HepG2 (cell line): ENCODE measurements at regions not wholly inside any gene's neighbourhood (a gene's known extent, or its start where the extent isn't known, plus 50 kb on each side); places are given as distances from the start of the nearest gene placed in this dataset.

Source experiments
- ATAC-seq: fragments of 200-7000 bp; cut with Tn5 transposase; 3 replicates; pipeline ENCODE4 v1.9.1; 2020; ENCODE audit warnings: mild to moderate bottlenecking, moderate library complexity
- BruUV-seq: library from RNA; stranded (reverse); fragments of 400-500 nt; replicated peaks from 2 replicates; lab custom pipeline; 2021; lab: Mats Ljungman, UMichigan
- CTCF ChIA-PET: fragments of 300-600 bp; formaldehyde crosslinking; extraction: SDS; loops from one replicate; lab custom pipeline; 2021; ENCODE audit warnings: low total read pairs, inconsistent platforms, low intra/inter-chr PET ratio; lab: Yijun Ruan, JAX
- POLR2A ChIA-PET: fragments of 350-600 bp; sonication (Branson Sonifier 250); formaldehyde crosslinking; loops from one replicate; lab custom pipeline; 2020; ENCODE audit warnings: antibody characterized with exemption, inconsistent platforms; lab: Yijun Ruan, JAX
- DNase-seq: peaks from one replicate; pipeline ENCODE4 v3.0.0-alpha.2; 2015; ENCODE audit warnings: low spot score
- FAIRE-seq: peaks from 3 replicates; lab custom pipeline; 2011; peaks lifted over from hg19 to GRCh38; lab: Jason Lieb, UNC
- H2AFZ ChIP-seq: one replicate; pipeline ENCODE4 v1.6.1; 2011; ENCODE audit warnings: low read length, inconsistent platforms
- H3K27ac ChIP-seq: fragments of 300-600 bp; 3 replicates; pipeline ENCODE4 v1.8.0; 2011; ENCODE audit warnings: mixed run types, mild to moderate bottlenecking, mixed read lengths, low read length, inconsistent platforms; ENCODE audit not compliant: insufficient read depth; ENCODE audit errors: extremely low read length
- H3K27me3 ChIP-seq, 2 experiments: fragments of 200-600 bp in 1 of 2; 2 replicates in 1 of 2; 3 replicates in 1 of 2; pipeline versions ENCODE4 v1.6.0 to v1.8.0; 2011; ENCODE audit warnings: low read length in 2 of 2, mild to moderate bottlenecking in 2 of 2, moderate library complexity in 2 of 2, inconsistent platforms in 1 of 2; ENCODE audit not compliant: insufficient read depth in 2 of 2, control insufficient read depth in 1 of 2
- H3K36me3 ChIP-seq, 2 experiments: fragments of 200-600 bp in 1 of 2; replicated peaks in 1 of 2; 2 replicates in 1 of 2; 3 replicates in 1 of 2; pipeline versions ENCODE4 v1.5.1 to v1.8.0; 2011; ENCODE audit warnings: low read length in 2 of 2, inconsistent platforms in 1 of 2; ENCODE audit not compliant: insufficient read depth in 2 of 2, control insufficient read depth in 1 of 2
- H3K4me1 ChIP-seq: 2 replicates; pipeline ENCODE4 v1.5.1; 2012; ENCODE audit warnings: low read length, inconsistent platforms; ENCODE audit not compliant: insufficient read depth
- H3K4me2 ChIP-seq: 2 replicates; pipeline ENCODE4 v1.6.0; 2011; ENCODE audit warnings: low read depth, low read length, inconsistent platforms
- H3K4me3 ChIP-seq, 3 experiments: fragments of 200-600 bp in 1 of 3; sonication (generic), shearing (Covaris generic) in 1 of 3; replicated peaks in 1 of 3; 2 replicates each; pipeline ENCODE4 v1.5.1; 2011 to 2016; ENCODE audit warnings: low read length in 3 of 3, inconsistent platforms in 2 of 3, low read depth in 2 of 3, mild to moderate bottlenecking in 2 of 3, control low read depth in 1 of 3, mixed read lengths in 1 of 3; ENCODE audit not compliant: insufficient read depth in 1 of 3
- H3K79me2 ChIP-seq: one replicate; pipeline ENCODE4 v1.6.1; 2011; ENCODE audit warnings: low read length, inconsistent platforms; ENCODE audit not compliant: insufficient read depth
- H3K9ac ChIP-seq: 2 replicates; pipeline ENCODE4 v1.6.0; 2011; ENCODE audit warnings: mild to moderate bottlenecking, low read depth, low read length, inconsistent platforms; ENCODE audit not compliant: insufficient read depth
- H3K9me3 ChIP-seq: 2 replicates; pipeline ENCODE4 v1.5.1; 2012; ENCODE audit warnings: mild to moderate bottlenecking, low read length
- H4K20me1 ChIP-seq: 2 replicates; pipeline ENCODE4 v1.6.0; 2011; ENCODE audit warnings: inconsistent platforms, mild to moderate bottlenecking, low read length, moderate library complexity; ENCODE audit not compliant: insufficient read depth
- CCDC6 ChIP-seq: sonication (generic); formaldehyde crosslinking; IDR thresholded peaks from 2 replicates; pipeline ENCODE4 v1.8.1; 2022; ENCODE audit warnings: mild to moderate bottlenecking, missing genetic modification reagents, moderate library complexity
- FOXA1 ChIP-seq, 2 experiments: fragments of 450-650 bp in 1 of 2; sonication (generic) in 1 of 2; formaldehyde crosslinking in 1 of 2; IDR thresholded peaks; 2 replicates each; pipeline versions ENCODE4 v1.4.0 to v1.6.1; 2016 to 2020; ENCODE audit warnings: missing genetic modification reagents in 1 of 2
- RXRA ChIP-seq: sonication (generic); formaldehyde crosslinking; IDR thresholded peaks from 2 replicates; pipeline ENCODE4 v1.5.1; 2020; ENCODE audit warnings: missing genetic modification reagents
- SOX5 ChIP-seq: IDR thresholded peaks from 2 replicates; pipeline ENCODE4 v1.6.1; 2016; ENCODE audit warnings: borderline replicate concordance
- ZFP36 ChIP-seq: fragments of 150-350 bp; IDR thresholded peaks from 2 replicates; pipeline ENCODE4 v1.6.1; 2018; ENCODE audit warnings: borderline replicate concordance, low read length, low read depth; ENCODE audit not compliant: partially characterized antibody
- ZNF557 ChIP-seq: sonication (generic); formaldehyde crosslinking; IDR thresholded peaks from 2 replicates; pipeline ENCODE4 v1.4.0; 2020; ENCODE audit warnings: missing genetic modification reagents
- ZNF790 ChIP-seq: sonication (generic); formaldehyde crosslinking; IDR thresholded peaks from 2 replicates; pipeline ENCODE4 v1.8.0; 2022; ENCODE audit warnings: missing genetic modification reagents, mild to moderate bottlenecking, borderline replicate concordance
- WGBS: methylation state at CpG from one replicate; pipeline ENCODE4 v1.1.6; 2017; ENCODE audit warnings: low lambda C conversion rate; 5-methylcytosine and 5-hydroxymethylcytosine counted together
- in situ Hi-C: cut with HindIII; loops from 2 replicates; pipeline ENCODE4 v1.10.0; 2017; ENCODE audit warnings: low pct_unique_long_range_greater_than_20kb; ENCODE audit not compliant: extremely low pct_ligation_motif_present
- intact Hi-C: fragments of 100-400 bp; cut with micrococcal nuclease; formaldehyde crosslinking; loops from one replicate; pipeline ENCODE4 v1.10.0; 2022; ENCODE audit not compliant: unreplicated experiment
- TF ChIP-seq, protein P1 (sequence below): fragments of 450-650 bp; IDR thresholded peaks from 2 replicates; pipeline ENCODE4 v1.6.1; 2017
- TF ChIP-seq, protein P2 (sequence below): sonication (generic); formaldehyde crosslinking; IDR thresholded peaks from 2 replicates; pipeline ENCODE4 v1.9.0; 2022; ENCODE audit warnings: low read depth, missing genetic modification reagents
- TF ChIP-seq, protein P3 (sequence below): sonication (generic); formaldehyde crosslinking; IDR thresholded peaks from 2 replicates; pipeline ENCODE4 v1.4.0; 2020; ENCODE audit warnings: missing genetic modification reagents
- TF ChIP-seq, protein P4 (sequence below): sonication (generic); formaldehyde crosslinking; IDR thresholded peaks from 2 replicates; pipeline ENCODE4 v1.4.0; 2020; ENCODE audit warnings: missing genetic modification reagents
- TF ChIP-seq, protein P5 (sequence below): sonication (generic); formaldehyde crosslinking; IDR thresholded peaks from 2 replicates; pipeline ENCODE4 v1.4.0; 2020; ENCODE audit warnings: mild to moderate bottlenecking, low read depth, missing genetic modification reagents

DNA sequence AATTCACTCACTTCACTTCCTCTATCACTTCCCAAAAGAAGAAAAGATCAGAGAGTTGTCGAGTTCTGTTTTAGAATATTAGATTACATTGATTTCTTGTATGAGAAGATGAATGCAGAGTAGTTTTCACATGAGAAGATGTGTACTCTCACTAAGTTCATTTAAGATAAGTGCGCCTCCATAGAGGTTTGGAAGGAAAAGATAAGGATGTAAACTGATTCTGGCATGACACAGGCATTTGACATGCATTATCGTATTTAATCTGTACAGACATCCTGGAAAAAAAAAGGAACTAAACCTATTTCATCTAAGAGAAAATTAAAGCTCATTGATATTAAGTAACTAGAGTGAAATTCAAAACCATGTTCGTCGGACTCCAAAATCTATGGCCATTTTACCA, 152.2 kb upstream of the CRIM1 start:
- no peak overlapping the region for H3K27ac ChIP-seq
- intact Hi-C loops = no loop called here
- in situ Hi-C loops = no loop called here
- no peaks in the 10 kb centered on the region for H4K20me1 ChIP-seq
- no peaks in the 10 kb centered on the region for H3K27me3 ChIP-seq
- ATAC-seq (no peak), FAIRE-seq (no peak), DNase-seq (no peak)
- H3K9ac ChIP-seq = no peak overlapping the region
- H3K36me3 ChIP-seq = no peaks in the 10 kb centered on the region
- no peaks in the 10 kb centered on the region for H3K4me1 ChIP-seq
- H3K4me3 ChIP-seq = no peak overlapping the region
- H3K79me2 ChIP-seq = no peaks in the 10 kb centered on the region
- no peaks in the 10 kb centered on the region for H3K9me3 ChIP-seq
- POLR2A ChIA-PET = no interaction called here
- 20% methylated on average over 5 of the region's 5 CpGs for WGBS
- H3K4me2 ChIP-seq = no peak overlapping the region
- no peak for TF ChIP-seq ZNF790 (CRISPR knock-in tag)
- TF ChIP-seq, protein P1, sequence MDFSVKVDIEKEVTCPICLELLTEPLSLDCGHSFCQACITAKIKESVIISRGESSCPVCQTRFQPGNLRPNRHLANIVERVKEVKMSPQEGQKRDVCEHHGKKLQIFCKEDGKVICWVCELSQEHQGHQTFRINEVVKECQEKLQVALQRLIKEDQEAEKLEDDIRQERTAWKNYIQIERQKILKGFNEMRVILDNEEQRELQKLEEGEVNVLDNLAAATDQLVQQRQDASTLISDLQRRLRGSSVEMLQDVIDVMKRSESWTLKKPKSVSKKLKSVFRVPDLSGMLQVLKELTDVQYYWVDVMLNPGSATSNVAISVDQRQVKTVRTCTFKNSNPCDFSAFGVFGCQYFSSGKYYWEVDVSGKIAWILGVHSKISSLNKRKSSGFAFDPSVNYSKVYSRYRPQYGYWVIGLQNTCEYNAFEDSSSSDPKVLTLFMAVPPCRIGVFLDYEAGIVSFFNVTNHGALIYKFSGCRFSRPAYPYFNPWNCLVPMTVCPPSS = no peak
- TF ChIP-seq ZNF557 (CRISPR knock-in tag) = no peak
- no peak for TF ChIP-seq FOXA1 (IDR thresholded peaks at IDR 0.05)
- no peak for TF ChIP-seq FOXA1 (CRISPR knock-in tag; IDR thresholded peaks at IDR 0.05)
- TF ChIP-seq CCDC6 (CRISPR knock-in tag) = no peak
- TF ChIP-seq, protein P2, sequence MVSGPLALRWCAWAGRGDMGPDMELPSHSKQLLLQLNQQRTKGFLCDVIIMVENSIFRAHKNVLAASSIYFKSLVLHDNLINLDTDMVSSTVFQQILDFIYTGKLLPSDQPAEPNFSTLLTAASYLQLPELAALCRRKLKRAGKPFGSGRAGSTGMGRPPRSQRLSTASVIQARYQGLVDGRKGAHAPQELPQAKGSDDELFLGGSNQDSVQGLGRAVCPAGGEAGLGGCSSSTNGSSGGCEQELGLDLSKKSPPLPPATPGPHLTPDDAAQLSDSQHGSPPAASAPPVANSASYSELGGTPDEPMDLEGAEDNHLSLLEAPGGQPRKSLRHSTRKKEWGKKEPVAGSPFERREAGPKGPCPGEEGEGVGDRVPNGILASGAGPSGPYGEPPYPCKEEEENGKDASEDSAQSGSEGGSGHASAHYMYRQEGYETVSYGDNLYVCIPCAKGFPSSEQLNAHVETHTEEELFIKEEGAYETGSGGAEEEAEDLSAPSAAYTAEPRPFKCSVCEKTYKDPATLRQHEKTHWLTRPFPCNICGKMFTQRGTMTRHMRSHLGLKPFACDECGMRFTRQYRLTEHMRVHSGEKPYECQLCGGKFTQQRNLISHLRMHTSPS (CRISPR knock-in tag) = no peak
- no peak for TF ChIP-seq ZFP36
- TF ChIP-seq RXRA (CRISPR knock-in tag) = no peak
- TF ChIP-seq, protein P3, sequence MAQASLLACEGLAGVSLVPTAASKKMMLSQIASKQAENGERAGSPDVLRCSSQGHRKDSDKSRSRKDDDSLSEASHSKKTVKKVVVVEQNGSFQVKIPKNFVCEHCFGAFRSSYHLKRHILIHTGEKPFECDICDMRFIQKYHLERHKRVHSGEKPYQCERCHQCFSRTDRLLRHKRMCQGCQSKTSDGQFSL = no peak
- TF ChIP-seq SOX5 = no peak
- TF ChIP-seq, protein P4, sequence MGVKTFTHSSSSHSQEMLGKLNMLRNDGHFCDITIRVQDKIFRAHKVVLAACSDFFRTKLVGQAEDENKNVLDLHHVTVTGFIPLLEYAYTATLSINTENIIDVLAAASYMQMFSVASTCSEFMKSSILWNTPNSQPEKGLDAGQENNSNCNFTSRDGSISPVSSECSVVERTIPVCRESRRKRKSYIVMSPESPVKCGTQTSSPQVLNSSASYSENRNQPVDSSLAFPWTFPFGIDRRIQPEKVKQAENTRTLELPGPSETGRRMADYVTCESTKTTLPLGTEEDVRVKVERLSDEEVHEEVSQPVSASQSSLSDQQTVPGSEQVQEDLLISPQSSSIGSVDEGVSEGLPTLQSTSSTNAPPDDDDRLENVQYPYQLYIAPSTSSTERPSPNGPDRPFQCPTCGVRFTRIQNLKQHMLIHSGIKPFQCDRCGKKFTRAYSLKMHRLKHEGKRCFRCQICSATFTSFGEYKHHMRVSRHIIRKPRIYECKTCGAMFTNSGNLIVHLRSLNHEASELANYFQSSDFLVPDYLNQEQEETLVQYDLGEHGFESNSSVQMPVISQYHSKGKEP (CRISPR knock-in tag) = no peak
- TF ChIP-seq, protein P5, sequence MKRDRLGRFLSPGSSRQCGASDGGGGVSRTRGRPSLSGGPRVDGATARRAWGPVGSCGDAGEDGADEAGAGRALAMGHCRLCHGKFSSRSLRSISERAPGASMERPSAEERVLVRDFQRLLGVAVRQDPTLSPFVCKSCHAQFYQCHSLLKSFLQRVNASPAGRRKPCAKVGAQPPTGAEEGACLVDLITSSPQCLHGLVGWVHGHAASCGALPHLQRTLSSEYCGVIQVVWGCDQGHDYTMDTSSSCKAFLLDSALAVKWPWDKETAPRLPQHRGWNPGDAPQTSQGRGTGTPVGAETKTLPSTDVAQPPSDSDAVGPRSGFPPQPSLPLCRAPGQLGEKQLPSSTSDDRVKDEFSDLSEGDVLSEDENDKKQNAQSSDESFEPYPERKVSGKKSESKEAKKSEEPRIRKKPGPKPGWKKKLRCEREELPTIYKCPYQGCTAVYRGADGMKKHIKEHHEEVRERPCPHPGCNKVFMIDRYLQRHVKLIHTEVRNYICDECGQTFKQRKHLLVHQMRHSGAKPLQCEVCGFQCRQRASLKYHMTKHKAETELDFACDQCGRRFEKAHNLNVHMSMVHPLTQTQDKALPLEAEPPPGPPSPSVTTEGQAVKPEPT (CRISPR knock-in tag) = no peak
- H2AFZ ChIP-seq = no peak overlapping the region
- CTCF ChIA-PET = no interaction called here
- BruUV-seq = no TSS peak
